GM18511 (cell line): ENCODE measurements at regions not wholly inside any gene's neighbourhood (a gene's known extent, or its start where the extent isn't known, plus 50 kb on each side); places are given as distances from the start of the nearest gene placed in this dataset.

Source experiments
- ATAC-seq: cut with Tn5 transposase; IDR thresholded peaks from one replicate; pipeline ENCODE4 v1.9.1; 2021; ENCODE audit warnings: mild to moderate bottlenecking, moderate library complexity; ENCODE audit not compliant: unreplicated experiment

DNA sequence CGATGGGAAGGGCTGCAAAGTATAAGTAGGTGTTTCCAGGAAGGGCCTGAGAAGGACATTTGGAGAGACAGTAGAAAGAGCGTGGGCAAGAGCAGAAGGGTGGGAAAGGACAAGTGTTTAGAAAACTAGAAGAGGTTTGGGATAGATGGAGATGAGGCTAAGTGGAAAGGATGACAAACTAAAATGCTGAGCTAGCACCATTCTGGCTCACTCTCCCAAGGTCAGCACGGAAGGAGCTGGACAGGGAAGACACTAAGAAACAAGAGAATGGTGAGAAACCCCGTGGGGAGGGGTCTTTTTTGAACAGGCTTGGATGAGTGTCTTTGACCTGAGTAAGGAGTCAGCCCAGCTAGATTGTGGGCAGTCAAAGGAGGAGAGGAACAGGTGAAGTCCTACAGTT is 286.0 kb downstream of the CDK5RAP2 start:
- no peak for ATAC-seq

DNA sequence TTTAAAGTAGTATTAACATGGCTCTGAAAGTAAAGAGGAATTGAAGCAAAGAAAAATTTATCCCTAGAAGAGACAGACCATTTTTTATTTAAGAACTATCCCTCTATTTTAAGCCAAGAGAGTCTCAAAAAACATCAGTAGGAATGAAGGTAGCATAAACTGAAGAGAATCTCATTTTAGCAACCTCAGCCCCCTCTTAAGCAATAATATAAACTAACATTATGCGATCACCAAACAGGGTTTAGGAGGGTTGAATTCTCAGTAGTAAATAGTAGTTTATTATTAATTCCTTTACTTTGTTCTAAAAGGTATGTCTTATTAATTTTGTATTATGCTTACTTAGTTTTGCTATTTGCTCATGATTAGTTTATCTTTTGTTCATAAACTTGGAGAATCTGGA is 287.4 kb downstream of the CDK5RAP2 start:
- ATAC-seq: no peak

DNA sequence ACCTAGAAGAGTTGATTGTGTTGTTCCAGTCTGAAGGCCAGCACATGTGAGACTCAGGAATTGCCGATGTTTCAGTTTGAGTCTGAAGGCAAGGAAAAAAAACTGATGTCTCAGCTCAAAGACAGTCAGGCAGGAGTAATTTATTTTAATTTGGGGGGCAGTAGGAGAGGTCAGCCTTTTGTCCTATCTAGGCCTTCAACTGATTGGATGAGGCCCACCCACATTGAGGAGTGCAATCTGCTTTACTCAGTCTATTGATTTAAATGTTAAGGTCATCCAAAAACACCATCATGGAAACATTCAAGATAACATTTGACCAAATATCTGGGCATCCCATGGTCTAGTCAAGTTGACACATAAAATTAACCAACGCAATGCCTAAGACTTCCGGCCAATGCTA is 288.9 kb downstream of the CDK5RAP2 start:
- no peak for ATAC-seq

DNA sequence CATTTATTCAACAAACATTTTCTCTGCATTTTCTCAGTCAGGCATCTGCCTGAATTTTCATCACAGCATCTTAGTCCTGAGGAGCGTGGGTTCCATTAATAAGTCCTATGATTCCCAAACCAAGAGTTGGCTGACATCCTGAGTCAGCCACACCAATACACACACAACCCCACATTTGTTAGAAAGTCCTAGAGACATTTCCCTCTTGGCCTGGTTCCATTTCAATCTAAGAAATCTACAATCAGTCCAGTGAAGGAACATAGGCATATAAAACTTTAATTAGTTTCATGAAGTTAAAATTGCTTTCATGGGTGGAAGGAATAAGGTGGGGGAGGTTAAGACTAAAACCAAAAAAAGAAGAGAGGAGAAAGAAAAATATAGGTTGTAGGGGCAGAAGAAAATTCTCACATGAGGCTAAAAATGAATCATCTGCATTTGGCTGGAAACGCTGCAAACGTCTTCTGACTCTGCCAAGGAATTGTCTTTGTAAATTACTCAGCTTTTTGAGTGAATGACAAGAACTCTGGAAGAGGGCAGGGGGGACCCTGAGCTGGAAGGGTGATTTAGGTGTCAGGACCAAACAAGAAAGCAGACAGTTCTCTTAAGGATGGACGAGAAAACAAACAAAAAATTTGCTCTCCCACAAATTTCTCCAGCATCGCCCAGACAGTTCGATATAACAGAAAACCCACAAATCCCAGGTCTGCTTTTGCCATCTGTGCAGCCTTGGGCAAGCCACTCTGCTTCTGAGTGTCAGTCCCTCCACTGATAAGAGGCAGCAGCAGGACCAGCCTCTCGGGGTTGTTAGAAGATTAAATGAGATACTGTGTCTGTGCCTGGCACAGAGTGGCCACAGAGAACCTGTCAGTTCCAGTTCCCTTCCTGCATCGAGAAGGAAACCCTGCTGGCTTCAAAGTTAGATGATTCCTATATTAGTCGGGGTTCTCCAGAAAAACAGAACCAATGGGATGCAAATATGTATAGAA is 289.7 kb downstream of the CDK5RAP2 start:
- no peak for ATAC-seq

DNA sequence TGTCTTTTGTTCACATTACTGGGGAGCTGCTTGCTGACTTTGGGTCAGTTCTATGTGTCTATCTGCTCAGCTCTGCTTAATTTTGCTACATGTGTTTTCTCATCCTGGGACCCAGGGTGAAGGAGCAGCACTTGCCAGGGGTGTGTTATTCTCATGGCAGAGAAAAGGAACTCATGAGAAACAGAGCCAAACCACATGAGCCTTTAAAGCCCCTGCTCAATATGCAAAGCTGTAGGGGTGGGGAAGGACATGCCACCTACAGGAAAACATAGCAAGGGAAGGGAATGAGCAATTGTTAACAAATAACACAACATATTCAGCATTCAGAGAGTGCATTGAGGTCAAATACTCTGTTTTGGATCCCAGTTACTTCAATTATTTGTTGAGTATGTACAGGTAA is 290.9 kb downstream of the CDK5RAP2 start:
- no peak for ATAC-seq

DNA sequence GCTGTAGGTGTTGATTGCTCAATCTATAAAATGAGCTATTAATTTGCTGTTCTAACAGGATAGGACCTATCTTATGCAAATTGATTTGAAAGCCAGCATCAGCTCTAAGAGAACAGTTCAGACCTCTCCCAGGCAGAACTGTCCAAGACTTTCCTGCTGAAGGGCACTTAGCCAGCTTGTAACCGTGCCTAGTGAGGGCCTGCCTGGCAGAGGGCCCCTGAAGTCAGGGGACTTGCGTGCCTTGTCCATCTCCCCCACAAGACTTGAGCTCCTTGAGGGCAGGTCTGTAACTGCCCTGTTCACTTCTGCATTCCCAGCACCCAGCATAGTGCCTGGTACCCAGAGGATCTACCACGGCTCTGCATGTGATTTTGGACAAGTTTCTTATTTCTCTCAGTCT is 293.4 kb downstream of the CDK5RAP2 start:
- ATAC-seq: no peak

DNA sequence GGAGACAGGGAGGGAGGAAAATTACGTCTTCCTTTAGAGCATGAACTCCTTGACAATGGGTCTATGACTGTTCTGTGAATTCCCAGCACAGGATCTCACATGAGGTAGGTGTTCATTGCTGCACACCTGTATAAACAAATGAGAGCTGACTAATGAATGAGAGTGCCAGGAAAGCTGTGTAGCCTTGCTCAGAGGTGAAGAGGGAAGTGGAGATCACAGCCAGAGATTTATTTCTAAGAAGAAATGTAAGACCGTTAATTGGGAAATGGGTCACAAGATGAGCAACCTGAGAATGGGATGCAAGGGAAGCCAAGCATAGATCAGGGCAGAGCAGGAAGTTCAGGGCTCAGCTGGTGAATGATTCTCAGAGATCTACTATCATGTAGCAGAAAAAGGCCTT is 295.1 kb downstream of the CDK5RAP2 start:
- no peak for ATAC-seq

DNA sequence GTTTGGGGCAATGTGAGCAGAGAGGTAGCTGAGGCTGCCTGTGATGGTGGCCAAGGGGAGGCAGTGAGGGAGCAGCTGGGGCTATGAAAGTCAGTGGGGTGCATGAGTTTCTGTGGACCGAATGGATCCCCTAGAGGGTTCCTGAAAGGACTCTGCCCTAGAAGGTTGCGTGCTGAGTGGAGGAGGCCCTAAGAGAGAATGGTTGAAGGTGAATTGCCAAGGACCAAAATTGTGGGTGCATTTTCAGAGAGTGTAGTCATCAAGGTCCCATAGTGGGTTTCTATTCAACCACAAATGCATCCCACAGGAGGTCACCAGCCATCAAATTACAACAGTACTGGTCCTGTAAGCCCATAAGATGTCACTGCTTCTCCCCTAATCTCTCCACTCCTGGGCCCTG is 298.3 kb downstream of the CDK5RAP2 start:
- no peak for ATAC-seq

DNA sequence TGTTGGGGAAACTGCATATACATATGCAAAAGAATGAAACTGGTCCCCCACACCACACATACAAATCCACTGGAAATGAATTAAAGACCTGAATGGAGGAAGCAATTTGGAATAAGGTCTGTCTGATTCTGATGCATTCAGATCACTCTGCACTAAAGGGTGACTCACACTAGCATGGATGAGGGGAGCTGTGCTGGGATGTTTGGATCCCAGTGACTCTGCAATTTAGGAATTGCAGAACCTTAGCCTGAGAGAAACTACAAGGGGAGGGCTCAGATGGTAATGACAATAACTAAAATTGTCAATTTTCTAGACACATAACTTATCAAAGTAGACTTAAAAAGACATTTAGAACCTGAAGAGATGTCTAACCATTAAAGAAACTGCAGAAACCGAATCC is 312.0 kb downstream of the CDK5RAP2 start:
- ATAC-seq: no peak

DNA sequence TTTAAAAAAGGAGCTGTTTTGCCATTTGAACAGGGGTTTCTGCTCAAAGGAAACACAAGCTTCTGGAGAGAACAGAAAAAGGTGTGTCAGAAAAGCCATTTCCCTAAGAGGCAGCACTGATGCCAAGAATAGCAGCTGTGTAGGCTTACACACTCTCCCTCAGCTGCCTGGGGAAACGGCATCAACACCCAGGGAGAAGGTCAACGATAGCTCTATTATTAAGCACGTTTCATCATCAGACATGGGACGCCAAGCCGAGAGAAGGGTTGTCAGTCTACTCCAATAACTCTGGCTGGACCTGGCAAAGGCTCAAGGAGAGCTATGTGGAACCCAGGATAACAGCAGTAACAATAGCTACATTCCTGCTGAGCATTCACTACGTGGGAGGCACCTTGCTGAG is 314.2 kb downstream of the CDK5RAP2 start:
- ATAC-seq: no peak

DNA sequence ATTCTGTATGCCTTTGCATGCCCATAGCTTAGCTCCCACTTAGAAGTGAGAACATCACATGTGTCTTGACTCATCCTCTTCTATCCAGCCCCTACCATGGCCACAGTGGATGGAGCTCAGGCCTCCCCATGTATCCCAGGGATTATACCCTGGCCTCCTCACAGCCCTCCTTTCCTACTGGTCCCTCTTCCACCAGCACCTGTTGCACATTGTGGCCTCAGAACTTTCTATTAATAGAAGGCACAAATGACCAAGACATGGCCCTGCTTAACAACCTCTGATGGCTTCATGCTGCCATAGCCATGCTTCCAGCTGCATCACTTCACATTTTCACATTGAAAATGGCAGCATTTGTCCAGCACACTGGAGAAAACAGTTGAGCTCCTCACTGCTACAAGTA is 315.4 kb downstream of the CDK5RAP2 start:
- ATAC-seq: no peak

DNA sequence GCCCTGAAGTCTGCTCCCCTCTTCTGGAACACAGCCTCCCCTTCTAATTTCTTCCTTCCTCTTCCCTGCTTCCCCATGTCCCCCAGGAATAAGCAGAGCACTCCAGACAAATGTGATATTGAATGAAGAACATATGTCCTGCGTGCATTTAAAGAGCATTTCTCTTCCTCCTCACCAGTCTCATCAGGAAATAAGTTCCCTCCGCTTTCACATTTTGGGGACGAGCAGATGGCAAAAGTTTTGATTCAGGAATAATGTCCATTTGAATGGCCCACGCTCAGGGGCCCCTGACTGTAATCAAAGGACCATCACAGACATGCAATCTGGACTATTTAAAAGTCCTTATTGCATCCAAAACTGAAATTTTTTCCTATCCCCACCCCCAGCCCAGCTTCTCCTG is 316.1 kb downstream of the CDK5RAP2 start:
- ATAC-seq: no peak

DNA sequence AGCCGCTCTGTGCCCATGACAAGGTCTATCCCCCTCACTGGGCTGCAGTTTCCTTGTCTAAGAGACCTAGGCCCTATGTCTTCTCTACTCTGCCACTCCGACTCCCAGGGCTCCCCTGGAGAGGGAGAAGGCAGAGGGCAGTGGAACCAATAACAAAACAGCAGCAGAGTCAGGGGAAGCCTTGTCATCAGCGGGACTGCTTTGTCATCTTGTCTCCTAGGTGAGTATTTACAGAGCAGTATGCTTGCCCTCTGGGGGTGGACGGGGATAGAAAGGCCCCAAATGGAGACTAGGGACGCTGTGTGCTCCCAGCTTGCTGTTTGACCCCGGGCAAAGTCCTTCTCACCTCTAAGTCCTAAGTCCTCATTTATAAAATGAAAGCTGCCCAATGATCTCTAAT is 318.5 kb downstream of the CDK5RAP2 start:
- ATAC-seq: no peak

DNA sequence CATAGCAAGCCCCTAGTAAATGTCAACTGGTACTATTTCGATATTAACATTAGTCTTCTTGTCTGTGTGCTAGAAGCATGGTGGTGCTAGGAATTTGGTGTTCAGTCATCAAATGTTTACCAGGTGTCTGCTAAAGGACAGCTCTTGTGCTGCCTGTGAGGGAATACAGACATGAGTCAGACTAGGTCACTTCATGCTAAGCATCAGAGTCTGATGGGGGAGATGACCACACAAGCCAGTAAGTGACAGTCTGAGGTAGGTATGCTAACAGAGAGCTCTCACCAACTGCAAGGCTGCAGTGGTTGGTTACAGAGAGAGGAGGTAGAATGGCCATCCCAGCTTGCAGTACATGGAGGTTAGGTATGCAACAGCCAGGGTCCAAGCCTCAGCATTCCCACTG is 320.9 kb downstream of the CDK5RAP2 start:
- ATAC-seq: peak; percentile 51

DNA sequence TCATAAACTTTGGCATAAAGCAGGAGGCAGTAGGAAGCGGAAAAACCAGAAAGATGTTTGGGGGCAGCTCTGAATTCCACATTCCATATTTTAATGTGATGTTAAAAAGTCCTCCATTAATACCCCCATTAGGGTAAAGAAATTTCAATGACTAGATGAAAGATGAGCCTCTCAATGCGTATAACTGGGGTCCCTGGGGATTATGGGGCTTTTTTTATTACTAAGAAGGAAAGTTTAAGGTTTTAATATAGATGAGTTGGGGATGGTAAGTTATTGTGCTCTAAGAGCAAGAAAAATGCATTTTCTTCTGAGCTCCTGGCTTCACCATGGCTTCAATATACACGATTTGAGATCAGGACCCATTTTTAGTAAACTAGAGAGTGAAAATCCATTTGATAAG is 321.9 kb downstream of the CDK5RAP2 start:
- ATAC-seq: no peak

DNA sequence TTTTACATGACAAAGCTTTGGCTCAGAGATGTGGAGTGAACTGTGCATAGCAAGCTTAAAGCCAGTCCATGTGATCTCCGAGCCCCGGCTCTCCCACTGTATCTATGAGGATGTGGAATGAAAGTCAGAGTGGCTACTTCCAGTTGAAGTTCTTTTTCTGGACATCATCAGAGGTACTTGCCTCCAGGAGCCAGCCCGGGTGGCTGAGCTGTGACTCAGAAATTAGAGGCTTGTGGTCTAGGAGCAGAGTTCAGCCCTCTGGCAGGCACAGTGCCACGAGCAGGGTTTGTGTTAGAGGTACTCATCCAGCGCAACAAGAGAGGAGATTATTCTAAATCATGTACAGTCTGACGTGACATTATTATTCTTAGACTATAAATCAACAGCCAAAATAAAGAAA is 322.5 kb downstream of the CDK5RAP2 start:
- ATAC-seq: no peak

DNA sequence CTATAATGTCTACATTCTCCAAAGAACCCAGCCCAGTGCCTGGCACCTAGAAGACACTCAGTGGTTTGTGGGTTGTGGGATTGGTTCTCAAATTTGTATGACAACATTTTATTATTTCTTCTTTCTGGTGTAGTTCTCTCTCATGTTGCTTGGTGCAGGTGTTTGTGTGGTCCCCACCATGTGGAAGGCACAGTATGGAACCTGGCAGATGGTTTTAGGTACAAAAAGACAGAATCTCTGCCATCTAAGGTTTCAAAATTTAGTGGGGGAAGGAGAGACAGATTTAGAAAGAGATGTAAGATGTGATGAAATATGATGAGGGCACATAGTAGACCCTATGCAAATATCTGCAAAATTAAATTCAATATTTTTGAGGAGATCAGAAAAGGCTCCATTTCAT is 323.8 kb downstream of the CDK5RAP2 start:
- no peak for ATAC-seq

DNA sequence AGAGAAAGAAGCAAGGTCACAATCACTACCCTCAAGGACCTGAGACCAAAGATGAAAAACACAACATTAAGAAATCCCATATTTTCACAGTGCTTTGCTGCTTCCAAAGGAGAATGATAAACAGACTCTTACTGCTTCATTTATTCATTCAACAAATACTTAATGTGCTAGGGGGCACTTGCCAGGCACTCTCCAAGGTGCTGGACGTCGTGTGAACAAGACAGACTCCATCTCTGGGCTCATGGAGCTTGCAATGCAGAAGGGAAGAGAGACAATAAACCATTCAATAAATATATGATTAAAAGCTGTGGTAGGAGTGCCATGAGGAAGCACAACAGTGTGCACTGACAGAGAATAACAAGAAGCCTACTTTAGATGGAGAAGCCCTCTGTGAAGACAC is 327.7 kb downstream of the CDK5RAP2 start:
- ATAC-seq: no peak

DNA sequence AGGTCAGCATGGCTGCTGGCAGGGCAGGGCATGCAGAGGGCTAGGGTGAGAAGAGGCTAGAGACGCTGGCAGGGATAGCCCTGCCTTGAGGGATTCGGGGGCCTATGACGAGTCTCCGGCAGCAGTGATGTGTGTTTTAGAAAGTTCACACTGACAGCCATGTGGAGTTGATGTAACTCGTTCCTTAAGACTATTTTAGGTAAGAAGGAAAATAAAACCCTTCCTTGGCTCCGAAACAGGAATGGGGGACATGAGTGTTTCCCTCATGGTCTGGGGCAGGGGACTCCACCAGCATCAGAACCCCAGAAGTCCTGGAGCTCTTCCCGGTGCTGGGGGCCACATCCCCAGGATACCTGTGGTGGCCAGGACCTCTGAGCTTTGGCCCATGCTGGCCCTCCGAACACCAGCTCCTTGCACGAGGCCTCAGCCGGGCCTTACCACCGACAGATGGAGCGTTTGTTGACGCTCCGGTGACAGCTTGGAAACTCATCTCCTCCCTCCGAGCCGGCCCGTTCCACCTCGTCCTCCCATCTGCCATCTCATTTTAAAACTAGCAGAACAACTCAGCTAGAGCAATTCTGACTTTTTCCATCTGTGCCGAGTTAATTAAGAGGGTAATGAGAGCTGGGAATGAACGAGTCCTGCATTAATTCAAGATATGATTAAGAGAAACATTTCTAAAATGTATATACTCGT is 337.7 kb downstream of the CDK5RAP2 start:
- ATAC-seq: no peak

DNA sequence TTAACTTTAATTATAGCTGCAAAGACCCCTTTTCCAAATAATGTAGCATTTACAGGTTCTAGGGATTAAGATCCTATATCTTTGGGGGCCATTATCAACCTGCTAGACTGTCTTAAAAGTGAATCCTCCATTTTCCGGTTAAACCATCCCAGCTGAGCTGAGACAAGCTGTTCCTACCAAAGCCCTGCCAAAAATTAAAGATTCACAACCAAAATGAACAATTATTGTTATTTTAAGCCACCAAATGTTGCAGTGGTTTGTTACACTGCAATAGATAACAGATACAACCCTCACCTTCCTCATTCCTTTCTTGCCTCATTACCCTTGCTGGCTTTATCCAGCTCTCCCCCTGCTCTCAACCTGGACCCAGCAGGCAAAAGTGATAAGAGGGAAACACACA is 343.4 kb downstream of the CDK5RAP2 start:
- no peak for ATAC-seq

DNA sequence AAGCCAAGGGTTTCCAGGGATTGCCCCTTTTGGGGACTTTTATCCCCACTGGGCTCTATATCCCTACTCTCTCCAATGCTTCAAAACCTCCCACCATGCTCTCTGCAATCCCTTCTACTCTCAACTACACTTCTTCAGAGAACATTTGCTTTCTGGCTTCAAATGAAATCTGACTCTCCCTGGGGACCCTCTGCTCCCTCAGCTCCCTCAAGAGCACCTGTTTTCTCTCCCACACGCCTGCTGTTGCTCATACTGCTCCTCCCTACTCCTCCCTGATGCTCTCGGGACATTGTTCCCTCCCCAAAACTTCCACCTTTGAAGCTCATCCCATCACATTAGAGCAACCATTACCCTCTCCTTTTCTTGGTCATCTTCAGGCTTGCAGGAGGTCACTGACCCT is 344.9 kb downstream of the CDK5RAP2 start:
- ATAC-seq: no peak

DNA sequence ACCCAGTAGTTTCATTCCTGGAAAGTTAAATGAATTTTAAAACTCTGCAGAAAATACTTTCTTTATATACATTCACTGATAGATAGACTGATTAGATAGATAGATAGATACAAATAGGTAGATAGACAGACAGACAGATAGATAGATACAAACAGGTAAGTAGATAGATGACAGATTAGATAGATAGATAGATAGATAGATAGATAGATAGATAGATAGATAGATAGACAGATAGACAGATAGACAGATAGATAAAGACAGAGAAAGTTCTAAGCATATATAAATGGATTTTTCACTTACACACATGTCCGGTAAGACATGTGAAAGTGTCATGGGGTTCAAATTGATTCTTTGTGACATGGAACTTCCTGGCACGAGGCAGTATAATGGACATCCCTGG is 349.7 kb downstream of the CDK5RAP2 start:
- ATAC-seq: no peak
